ENCODE measurements at regions not wholly inside any gene's neighbourhood (a gene's known extent, or its start where the extent isn't known, plus 50 kb on each side); places are given as distances from the start of the nearest gene placed in this dataset.

- in situ Hi-C loops (cut with HindIII; ENCODE audit: low sequenced_read_pairs), result no loop called here
- H3K4me3 ChIP-seq (ENCODE audit: low read depth, low read length), result no peak overlapping the region
- no peak for DNase-seq (ENCODE audit: low read depth)
- TF ChIP-seq, protein P1, sequence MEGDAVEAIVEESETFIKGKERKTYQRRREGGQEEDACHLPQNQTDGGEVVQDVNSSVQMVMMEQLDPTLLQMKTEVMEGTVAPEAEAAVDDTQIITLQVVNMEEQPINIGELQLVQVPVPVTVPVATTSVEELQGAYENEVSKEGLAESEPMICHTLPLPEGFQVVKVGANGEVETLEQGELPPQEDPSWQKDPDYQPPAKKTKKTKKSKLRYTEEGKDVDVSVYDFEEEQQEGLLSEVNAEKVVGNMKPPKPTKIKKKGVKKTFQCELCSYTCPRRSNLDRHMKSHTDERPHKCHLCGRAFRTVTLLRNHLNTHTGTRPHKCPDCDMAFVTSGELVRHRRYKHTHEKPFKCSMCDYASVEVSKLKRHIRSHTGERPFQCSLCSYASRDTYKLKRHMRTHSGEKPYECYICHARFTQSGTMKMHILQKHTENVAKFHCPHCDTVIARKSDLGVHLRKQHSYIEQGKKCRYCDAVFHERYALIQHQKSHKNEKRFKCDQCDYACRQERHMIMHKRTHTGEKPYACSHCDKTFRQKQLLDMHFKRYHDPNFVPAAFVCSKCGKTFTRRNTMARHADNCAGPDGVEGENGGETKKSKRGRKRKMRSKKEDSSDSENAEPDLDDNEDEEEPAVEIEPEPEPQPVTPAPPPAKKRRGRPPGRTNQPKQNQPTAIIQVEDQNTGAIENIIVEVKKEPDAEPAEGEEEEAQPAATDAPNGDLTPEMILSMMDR (IDR thresholded peaks at IDR 0.05; ENCODE audit: low read depth, low read length, missing control alignments), result peak; percentile 46
These were observed 84.9 kb upstream of the BASP1 start for GRCh38 chr5:17132444-17133083.

DNA sequence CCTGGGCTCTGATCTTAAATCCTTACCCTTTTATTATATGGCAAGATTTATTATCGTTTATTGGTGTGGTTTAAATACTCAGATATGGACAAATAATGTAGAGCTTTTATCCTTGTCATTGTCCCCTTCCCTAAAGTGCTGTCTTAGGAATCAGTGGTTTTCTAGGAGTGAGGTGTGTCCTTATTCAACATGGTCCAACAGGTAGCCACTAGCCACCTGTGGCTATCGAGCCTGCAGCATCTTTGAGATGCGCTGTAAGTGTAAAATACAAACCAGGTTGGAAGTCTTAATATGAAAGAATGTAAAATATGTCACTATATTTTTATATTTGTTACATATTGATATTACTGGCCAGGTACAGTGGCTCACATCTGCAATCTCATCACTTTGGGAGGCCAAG lies 82.4 kb upstream of the BASP1 start:
- in situ Hi-C loops (cut with HindIII; ENCODE audit: low sequenced_read_pairs), result no loop called here
- DNase-seq (ENCODE audit: low read depth), result no peak
- no peak overlapping the region for H3K4me3 ChIP-seq (ENCODE audit: low read depth, low read length)
- TF ChIP-seq, protein P1 (IDR thresholded peaks at IDR 0.05; ENCODE audit: low read depth, low read length, missing control alignments), result no peak

- in situ Hi-C loops (cut with HindIII; ENCODE audit: low sequenced_read_pairs), result no loop called here
- no peak overlapping the region for H3K4me3 ChIP-seq (ENCODE audit: low read depth, low read length)
- no peak for DNase-seq (ENCODE audit: low read depth)
- TF ChIP-seq, protein P1 (IDR thresholded peaks at IDR 0.05; ENCODE audit: low read depth, low read length, missing control alignments), result no peak
These were observed 74.1 kb upstream of the BASP1 start for GRCh38 chr5:17143335-17143734.

GRCh38 chr5:17146280-17146841 lies 71.1 kb upstream of the BASP1 start:
- in situ Hi-C loops (cut with HindIII; ENCODE audit: low sequenced_read_pairs), result loop anchor here (5.0 kb wide), 1 partner anchor 36 kb away; no protein-coding TSS in a partner anchor
- no peak overlapping the region for H3K4me3 ChIP-seq (ENCODE audit: low read depth, low read length)
- TF ChIP-seq, protein P1 (IDR thresholded peaks at IDR 0.05; ENCODE audit: low read depth, low read length, missing control alignments), result no peak
- no peak for DNase-seq (ENCODE audit: low read depth)

DNA sequence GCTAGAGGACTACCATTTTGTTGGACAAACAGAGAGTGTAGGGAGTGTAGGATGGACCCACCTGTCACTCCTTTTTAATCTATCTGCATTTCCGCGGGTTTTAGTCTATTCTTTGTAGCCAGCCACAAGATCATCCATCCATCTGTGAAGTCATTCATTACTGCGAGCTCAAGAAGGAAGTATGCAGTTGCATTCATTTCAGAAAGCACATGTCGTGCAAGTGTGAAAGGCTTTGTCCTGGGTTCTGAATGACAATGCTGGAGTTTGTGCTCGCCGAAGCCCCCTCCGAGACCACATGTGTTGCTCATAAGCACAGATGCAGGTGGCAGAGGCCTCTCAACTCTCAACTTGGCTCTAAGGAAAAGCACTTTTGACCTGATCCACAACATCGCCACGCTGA lies 70.3 kb upstream of the BASP1 start:
- in situ Hi-C loops (cut with HindIII; ENCODE audit: low sequenced_read_pairs), result loop anchor here (5.0 kb wide), 1 partner anchor 35 kb away; no protein-coding TSS in a partner anchor
- no peak for DNase-seq (ENCODE audit: low read depth)
- TF ChIP-seq, protein P1 (IDR thresholded peaks at IDR 0.05; ENCODE audit: low read depth, low read length, missing control alignments), result no peak
- H3K4me3 ChIP-seq (ENCODE audit: low read depth, low read length), result no peak overlapping the region

- in situ Hi-C loops (cut with HindIII; ENCODE audit: low sequenced_read_pairs), result loop anchor here (5.0 kb wide), 1 partner anchor 35 kb away; no protein-coding TSS in a partner anchor
- DNase-seq (ENCODE audit: low read depth), result no peak
- no peak overlapping the region for H3K4me3 ChIP-seq (ENCODE audit: low read depth, low read length)
- TF ChIP-seq, protein P1 (IDR thresholded peaks at IDR 0.05; ENCODE audit: low read depth, low read length, missing control alignments), result no peak
These were observed 69.8 kb upstream of the BASP1 start for GRCh38 chr5:17147617-17148016.

Data from astrocyte of the cerebellum (primary cell).